GM19238 (cell line): ENCODE measurements at regions not wholly inside any gene's neighbourhood (a gene's known extent, or its start where the extent isn't known, plus 50 kb on each side); places are given as distances from the start of the nearest gene placed in this dataset.

Experiments
- DNase-seq: peaks from one replicate; pipeline ENCODE4 v3.0.0; 2011; ENCODE audit warnings: low spot score; ENCODE audit not compliant: insufficient read length

DNA sequence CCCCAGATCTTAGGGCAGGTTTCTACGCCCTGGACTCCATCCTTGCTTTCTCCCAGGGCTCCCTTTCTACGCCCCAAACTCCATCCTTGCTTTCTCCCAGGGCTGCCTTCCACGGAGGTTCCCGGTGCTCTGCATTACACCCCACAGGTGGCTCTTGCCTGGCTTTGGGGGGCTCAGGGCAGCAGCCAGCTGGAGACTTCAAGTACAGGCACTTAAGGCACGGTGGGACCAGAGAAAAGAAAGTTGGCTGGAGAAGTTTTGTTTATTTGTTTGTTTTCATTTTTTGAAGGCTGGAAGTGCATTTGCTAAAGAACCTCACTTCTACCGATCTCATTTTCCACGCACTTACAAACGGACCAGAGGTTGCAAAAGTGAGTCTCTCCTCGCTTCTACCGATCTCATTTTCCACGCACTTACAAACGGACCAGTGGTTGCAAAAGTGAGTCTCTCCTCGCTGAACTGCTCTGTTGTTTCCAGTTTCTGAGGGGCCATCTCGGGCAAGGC is 103.8 kb upstream of the MED13L start:
- DNase-seq = no peak

DNA sequence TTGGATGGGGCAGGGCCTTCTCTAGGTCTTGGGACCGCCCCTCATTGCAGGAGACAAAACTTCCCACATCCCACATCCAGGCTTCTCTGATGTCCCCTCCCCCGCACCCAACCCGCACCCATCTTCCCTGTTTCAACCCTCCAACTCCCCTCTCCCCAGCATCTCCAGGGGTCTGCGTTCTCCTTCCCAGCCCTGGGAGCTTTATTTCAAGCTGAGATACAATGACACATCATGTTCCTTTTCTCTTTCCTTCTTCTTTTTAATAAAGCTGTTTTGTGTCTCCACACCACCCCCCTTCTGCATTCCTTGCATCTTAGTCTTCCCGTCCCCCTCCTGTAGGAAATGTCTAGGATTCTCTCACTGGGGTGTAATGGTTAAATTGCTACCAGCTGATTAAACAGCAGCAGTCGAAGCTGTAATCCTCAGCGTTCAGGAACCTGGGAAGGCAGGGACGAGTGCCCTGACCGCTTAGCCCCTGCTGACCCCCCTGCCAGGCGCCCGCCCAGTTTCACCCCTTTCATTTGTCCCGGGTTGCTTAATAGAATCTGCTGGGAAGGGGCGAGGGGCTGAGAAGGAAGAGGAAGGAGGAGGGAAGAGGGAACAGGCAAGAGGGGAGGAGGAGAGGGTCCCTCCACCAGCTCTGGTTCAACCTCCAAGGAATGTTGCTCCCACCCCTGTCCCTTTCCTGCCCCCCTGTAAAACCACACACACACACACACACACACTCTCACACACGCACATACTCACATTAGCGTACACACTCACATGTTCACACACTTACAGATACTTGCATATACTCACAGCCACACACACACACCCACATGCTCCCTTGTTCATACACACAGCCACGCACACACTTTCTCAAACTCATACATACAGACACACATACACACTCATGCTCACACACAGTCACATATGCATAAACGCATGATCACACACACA is 104.5 kb upstream of the MED13L start:
- no peak for DNase-seq

DNA sequence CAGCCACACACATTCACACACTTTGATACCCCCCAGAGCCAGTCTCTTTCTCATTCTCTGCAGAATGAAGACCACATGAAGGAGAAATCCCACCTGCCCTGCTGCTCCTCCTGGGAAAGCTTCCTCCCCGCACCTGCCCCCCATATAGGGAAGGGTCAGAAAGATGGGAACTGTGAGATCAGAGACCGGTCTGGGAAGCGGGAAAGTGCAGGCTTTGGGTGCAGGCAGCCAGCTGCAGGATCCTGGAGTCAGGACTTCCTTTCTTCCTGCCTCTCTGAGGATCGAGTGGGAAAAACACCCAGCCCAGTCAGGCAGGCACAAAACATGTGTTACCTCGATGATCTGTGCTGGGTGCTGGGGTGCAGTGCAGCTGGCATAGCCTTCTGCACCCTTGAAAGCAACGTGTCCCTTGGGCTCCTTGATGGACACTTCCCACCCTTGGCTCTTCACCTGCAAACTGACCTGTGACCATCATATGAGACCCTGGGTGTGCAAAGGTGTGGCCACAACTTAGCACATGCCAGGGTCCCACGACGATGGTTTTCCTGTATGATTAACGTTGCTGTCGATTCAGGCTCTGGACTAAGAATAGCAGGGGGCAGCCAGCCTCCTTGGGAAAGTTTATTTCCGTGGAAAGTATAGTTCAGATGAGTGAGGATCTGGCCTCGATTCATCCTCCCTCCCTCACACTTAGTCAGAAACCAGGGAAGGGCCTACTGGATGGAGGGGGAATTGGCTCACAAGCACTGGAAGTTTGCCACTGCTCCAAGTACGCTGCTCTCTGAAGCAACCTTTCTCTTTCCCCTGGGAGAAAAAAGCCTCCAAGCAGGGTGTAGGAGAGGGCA is 105.4 kb upstream of the MED13L start:
- no peak for DNase-seq

DNA sequence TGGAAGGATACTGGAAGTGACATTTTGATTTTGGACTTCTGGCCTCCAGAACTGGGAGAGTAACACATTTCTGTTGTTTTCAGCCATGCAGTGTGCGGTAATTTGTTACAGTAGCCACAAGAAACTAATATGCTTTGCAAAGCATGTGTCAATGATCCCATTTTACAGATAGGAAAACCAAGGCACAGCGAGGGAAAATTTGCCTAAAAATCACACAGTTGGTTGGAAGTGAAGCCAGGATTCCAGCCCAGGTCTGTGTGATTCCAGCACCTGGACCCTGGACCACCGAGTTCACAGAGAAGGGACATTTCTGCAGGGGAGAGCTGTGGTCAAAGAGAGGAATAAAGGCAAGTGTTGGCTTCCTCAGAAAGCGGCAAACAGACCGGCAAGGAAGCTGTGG is 106.7 kb upstream of the MED13L start:
- DNase-seq = no peak

DNA sequence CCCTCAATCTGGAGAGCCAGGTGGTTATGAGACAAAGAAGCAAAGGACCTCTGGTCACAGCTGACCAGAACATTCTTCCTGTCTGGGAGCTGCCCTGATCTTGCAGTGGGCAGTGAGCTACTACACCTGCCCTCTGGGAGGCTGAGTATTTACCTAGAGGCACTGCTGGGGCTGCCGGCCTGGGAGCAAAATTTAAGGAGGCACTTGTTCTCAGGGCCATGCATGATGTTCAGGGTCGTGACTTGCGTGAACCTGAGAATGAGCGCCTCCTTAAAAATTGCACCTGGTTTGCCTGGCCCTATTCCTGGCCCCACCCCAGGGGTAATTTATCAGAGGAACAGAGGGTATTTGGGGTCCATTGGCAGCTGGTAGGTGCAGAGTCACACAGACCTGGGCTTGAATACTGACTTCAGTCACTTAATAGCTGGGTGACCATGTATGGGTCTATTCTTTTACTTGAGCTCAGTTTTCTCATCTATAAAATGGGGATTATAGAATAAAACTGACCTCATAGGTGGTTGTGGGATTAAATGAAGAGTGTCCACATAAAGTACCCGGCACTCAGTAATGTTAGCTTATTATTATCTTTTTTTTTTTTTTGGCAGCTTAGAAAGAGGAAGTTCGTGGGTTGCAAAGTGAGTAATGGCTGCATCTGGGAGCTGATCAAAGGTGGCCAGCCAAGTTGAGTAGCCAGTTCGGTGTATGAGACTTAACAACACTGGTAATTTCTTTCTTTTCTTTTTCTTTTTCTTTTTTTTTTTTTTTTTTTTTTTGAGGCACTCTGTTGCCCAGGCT is 107.4 kb upstream of the MED13L start:
- DNase-seq = no peak

DNA sequence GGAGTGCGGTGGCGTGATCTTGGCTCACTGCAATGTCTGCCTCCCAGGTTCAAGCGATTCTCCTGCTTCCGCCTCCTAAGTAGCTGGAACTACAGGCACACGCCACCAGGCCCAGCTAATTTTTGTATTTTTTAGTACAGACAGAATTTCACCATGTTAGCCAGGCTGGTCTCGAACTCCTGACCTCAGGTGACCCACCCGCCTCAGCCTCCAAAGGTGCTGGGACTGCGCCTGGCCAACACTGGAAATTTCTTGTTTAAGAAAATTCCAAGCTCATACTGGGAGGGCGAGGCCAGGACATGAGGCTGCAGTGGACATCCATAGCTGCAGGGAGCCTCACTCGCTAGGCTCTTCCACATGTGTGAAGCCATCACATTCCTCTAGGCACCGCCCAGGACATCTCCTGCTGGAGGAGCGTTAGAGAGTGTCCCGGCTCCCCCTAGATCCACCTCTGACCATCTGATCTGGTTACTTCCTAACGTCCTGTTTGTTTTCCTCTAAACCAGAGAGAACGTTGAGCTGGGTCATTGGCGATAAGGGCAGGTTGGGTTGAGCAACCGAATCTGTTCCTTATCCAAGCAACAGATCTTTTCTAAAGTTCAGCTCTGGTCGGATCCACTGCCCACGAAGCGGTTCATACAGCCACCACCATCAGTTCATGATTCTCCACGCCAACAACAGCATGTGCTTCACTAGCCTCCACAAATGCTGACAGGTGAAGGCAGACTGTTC is 108.2 kb upstream of the MED13L start:
- no peak for DNase-seq

DNA sequence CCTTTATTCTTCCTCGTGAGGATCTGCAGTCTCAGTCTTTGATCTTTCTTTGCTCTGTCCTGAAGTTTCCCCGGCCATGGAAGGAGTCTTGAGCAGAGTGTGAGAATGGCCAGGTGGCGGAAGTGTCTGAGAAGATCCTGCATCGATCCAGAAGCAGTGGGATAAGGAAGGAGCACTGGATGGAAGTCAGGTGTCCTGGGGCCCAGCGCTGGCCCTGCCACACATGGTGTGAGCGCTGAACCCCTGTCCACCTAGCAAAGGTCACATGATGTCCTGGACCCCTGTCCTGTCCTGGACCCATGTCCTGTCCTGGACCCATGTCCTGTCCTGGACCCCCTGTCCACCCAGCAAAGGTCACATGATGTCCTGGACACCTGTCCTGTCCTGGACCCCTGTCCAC is 111.8 kb upstream of the MED13L start:
- no peak for DNase-seq

DNA sequence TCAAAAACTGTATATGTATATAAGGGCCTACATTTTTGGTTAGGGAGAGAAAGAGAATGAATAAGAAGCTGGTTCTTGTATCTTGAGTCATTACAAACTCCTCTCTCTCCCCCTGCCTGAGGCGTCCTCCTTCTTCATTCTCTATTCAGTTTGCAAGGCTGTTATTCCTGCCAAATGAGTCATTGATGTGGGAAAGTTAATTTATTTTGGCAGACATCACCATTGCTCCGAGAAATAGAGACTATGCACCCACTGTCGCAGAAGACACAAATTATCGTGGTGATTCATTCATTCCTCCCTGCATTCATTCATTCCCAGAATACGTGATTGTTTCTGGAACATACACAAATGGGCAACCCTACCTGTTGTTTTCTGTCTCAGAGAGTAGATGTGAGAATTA is 112.5 kb upstream of the MED13L start:
- DNase-seq = no peak

DNA sequence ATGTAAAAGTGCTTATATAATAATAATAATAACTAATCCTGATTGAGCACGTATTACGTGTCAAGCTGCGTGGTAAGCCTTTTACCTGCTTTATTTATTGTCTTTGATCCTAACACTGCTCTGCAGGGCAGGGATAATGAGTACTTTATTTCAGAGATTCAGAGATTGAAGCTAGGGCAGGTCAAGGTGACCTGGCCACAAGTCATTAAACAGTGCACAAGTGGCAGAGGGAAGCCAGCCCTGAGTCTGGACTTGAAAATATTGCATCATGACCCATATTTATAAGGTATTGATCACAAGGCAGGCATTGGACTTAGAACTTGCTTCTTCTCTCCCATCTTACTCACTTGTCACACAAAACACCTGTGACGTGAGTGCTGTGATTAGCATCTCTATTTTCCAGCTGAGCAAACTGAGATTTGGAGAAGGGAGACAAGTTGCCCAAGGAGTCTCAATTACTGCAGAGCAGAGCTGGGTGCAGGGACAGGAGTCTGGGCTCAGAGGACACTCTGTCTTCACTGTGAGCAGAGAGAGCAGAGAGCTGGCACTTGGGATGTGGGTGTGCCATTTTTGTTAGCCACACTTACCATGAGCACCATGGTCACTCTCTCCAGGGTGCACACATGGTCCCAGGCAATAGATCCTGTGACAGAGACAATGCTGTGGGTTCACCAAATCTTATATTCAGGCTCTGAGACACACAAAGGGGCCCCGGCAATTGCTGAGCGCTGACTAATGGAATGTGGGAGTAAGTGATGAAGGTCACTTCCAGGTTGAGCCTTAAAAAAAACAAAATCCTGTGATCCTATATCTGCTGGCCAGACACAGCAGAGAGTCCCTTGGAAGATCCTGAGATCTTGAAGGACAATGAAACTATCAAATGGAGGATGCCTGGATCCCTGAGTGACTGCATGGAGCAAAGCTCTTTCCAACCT is 113.2 kb upstream of the MED13L start:
- no peak for DNase-seq

DNA sequence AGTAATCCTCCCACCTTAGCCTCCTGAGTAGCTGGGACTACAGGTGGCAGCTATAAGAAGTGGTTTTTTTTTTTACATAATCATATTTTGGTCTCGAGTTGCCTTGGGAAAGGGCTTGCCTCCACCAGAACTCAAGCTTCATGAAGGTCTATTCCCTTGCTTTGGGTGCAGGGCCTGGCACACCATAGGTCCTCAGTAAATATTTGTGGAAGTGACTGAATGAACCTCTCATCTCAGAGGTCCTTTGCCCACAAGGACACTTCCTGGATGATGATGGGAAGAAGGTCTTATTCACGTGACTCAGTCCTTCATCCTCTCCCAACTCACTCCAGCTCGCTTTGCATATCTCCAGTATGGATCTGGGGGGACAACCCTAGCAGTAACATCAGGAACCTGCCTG is 114.0 kb upstream of the MED13L start:
- DNase-seq = no peak

DNA sequence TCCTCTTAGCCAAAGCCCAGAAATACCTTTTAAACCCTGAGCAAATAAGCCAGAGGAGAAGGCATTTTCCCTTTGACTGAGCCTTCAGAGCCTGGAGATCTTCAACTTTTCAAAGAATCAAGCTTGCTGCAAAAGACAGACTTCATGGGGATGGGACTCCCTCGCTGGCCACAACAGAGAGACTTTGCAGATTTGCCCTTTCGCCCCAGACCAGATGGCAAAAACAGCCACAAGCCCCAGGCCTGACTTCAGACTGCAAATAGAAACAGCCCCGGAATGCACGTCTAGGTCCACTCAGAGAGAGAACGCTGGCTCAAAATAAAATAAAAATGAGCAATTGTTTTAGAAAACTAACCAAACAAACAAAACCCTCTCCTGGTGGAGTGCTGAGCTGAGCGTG is 114.6 kb upstream of the MED13L start:
- DNase-seq = no peak

DNA sequence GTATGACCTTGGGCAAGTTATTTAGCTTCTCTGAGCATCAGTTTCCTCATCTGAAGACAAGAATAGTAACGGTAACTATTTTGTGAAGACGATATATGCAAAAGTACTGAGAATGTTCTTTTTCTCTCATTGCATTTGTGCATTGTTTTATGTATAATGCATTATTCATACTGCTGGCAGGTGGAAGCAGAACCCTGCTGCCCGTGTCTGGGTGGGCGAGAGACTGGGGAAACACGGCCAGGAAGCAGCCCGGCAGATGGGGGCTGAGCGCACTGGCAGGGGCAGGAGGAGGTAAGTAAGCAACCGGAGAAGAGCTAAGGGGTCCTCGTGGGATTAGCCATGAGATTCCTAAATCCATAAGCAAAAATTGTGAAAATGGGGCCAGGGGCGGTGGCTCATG is 115.8 kb upstream of the MED13L start:
- no peak for DNase-seq

DNA sequence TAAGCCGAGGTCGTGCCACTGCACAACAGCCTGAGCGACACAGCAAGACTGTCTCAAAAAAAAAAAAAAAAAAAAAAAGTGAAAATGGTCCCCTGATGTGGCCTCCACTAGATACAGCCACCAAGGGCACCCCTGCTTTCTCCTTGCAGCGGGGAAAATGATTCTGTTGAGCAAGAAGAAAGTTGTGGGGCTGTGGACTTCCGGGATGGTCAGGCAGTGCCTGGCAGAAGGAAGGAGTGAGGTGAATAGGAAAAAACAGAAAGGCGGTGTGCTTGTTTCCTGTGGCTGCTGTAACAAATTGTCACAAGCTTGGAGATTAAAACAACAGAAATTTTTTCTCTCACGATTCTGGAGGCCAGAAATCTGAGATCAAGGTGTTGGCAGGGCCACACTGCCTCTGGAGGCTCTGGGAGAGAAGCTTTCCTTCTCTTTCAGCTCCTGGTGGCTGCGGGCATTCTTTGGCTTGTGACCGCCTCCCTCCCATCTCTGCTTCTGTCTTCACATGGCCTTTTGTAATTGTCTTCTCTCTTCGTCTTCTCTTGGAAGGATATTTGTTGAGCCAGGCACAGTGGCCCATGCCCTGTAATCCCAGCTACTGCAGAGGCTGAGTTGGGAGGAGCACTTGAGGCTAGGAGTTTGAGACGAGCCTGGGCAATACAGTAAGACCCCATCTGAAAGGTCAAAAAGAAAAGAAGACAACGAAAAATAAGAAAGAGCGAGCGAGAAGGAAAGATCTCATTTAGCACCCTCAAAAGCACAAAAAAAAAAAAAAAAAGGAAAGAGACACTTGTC is 116.6 kb upstream of the MED13L start:
- no peak for DNase-seq

DNA sequence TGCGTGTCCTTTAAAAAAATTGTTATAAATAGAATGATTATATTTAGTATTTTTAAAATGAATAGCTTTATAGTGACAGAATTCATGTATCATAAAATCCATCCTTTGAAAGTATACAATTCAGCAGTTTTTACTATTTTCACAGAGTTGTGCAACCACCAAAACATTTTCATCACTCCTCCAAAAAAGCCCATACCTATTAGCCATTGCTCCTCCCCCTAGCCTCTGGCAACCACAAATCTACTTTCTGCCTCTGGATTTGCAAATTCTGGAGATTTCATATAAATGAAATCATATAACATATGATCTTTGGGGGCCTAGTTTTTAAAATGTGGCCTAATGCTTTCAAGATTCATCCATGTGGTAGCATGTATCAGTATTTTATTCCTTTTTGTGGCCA is 117.9 kb upstream of the MED13L start:
- no peak for DNase-seq

DNA sequence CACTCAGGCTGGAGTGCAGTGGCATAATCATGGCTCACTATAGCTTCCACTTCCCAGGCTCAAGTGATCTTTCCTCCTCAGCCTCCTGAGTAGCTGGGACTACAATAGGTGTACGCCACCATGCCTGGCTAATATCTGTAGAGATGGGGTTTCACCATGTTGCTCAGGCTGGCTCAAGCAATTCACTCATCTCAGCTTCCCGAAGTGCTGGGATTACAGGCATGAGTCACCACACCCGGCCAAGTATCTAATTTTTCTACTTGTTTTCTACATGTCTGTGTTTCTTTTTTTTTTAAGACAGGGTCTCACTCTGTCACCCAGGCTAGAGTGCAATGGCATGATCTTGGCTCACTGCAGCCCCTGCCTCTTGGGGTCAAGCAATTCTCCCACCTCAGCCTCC is 119.7 kb upstream of the MED13L start:
- DNase-seq = no peak

DNA sequence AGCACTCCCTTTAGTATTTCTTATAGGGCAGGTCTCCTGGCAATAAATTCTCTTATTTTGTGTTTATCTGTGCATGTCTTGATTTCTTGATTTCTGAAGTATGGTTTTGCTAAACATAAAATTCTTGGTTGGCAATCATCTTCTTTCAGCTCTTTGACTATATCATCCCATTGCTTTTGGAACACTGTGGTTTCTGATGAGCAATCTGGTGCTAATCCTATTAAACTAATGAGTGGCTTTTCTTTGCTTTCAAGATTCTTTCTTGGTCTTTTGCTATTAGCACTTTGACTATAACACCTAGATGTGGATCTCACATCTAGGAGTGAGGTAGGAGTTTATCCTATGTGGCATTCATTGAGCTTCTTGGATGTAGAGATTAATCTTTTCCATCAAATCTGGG is 120.7 kb upstream of the MED13L start:
- DNase-seq = no peak

DNA sequence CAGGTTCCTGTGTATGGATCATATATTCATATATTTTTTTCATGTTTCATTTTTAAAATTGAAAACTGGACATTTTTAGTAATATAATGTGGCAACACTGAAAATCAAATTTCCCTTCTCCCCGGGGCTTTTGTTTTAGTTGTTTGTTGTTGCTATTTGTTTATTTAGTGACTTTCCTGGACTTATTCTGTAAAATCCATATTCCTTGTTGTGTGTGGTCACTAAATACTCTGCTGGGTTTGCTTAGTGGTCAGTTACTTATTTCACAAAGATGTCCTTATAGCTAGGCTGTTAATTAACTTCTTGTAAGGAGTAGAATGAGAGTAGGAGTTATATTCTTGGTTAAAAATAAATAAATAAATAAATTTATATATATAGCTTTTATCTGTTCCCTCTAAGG is 121.6 kb upstream of the MED13L start:
- no peak for DNase-seq

DNA sequence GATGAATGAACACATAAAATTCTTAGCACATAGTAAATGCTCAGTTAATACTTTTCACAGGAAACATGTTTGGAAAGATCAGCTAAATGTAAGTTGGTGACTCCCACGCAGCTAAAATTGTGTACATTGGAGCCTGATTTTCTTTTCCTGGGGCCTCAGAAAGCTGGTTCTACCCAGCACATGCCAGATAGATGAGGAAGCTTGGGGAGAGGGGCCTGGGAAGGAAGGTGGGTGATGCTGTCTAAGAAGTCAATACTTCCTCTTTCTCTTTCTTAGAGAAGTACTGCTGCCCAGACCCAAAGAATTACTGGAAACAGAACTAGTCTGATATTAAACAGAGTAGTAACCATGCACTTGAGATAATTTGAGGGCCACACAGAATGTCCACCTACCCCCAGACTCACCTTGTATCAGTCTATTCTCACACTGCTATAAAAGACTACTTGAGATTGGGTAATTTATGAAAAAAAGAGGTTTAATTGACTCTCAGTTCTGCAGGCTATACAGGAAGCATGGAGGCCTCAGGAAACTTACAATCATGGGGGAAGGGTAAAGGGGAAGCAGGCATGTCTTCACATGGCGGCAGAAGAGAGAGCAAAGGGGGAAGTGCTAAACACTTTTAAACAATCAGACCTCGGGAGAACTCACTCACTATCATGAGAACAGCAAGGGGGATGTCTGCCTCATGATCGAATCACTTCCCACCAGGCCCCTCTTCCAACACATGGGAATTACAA is 123.3 kb upstream of the MED13L start:
- no peak for DNase-seq
